ENCODE measurements at regions not wholly inside any gene's neighbourhood (a gene's known extent, or its start where the extent isn't known, plus 50 kb on each side); places are given as distances from the start of the nearest gene placed in this dataset.

GRCh38 chr14:73800970-73801515 is 50.6 kb upstream of the PTGR2 start:
- no peak for DNase-seq

DNA sequence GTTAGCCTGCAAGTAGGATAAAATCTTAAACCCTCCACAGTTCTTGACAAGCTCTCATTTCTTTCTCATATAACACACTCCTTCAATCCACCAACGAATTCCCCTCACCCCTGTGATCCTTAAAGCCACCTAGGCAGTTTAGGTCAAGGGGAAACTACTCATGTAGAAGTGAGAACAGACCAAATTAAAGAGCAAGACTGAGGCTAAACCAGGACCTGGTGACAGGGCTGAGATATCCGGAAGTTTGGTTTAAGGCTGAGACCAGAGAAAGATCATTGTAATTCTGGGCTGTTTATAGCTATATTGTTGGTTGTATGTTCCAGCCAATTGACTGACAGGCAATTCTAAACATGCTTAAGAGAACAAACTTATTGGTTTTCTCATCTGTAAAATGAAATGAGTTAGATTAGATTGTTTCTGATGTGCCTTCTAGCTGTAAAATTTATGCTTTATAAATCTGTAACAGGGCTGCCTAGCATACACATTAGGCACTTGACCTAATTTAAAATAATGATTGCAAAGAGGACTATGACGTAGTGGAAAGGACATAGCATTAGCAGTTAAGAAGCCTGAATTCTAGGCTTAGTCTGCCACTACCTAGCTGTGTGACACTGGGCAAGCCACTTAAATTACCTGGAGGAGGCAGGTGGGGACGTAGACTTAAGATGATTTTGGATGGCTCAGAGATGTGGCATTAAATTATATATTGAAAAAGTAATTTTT is 53.9 kb upstream of the PTGR2 start:
- DNase-seq, result no peak

DNA sequence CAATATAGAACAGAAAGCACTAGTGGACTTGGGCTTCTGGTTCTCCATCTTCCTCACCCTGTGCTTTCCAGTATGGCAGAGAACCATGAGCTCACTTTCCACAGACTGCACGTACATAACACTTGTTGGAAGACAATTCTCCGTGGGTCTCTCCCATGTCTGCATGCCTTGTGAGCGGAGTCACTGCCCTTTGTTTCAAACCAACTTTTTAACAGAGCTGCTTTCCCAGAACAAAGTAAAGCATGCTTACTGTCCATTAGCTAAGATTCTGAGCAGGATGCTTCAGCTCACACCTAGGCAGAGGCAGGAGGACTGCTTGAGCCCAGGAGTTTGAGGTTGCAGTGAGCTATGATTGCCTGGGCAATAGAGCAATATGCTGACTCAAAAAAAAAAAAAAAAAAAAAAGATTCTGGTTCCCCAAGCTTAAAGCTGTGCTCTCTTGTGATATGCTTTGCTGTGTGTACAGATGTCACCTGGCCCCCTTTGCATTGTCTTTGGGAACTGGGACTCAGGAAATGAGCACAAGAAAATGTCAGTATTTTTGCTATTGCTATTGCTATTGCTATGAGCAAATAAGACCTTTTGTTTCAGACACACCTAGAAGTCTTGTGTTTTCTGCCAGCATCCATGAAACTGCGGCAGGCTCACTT is 54.6 kb upstream of the PTGR2 start:
- no peak for DNase-seq

DNA sequence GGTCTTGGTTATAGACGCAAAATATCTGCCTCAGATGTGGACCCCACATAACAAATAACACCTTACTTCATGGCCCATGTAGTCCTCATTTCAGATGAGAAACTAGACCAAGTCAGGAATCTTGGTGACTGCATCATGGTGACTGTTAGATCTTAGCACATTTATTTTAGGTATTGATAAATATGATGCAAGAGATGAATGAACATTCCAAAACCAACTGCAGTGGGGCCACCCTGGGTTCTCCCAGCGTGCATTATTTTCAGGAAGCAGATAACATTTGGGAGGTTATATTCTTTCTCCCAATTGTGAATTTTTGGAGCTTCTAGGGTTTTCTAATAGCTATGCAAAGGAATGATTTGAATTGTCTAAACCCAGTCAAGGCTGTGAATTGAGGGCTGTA is 55.2 kb upstream of the PTGR2 start:
- DNase-seq, result no peak

DNA sequence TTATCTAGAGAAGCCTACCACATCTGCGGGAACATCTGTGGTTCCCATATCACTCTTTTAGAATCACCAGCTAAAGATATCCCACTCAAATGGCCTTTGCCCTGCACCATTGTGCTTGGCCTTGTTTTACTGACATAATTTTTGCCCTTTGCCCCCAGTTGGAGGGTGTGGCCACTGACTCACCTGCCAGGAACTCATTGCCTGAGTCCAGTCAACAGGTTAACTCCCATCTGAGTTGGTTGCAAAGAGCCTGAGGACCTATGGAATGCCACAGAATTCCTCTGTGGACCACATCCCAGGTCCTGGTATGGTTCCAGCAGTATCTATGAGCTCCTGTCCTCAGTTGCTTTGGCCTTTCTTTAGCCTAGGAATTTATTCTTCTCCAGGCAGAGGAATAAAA is 55.7 kb upstream of the PTGR2 start:
- DNase-seq, result no peak

DNA sequence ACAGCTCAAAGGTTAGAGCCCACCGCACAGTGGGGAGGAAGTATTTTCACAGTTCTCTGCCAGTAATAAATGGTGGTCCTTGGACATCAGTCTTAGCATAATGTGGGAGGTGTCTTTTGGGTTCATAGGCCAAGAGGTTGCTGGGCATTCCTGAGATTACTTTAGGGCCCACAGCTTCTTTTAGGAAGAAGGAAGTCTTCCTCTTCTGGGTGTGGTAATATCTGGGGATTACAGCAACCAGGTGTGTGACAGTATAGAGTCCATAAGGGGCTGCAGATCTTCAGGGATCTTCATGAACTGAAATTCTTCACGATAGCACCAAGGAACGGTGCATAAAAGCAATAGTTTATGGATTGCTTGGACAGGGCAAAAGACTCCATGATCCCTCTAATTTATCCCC is 56.2 kb upstream of the PTGR2 start:
- no peak for DNase-seq

- DNase-seq, result no peak
Measured at GRCh38 chr14:73794146-73794545, 57.5 kb upstream of the PTGR2 start.

- no peak for DNase-seq
Measured at GRCh38 chr14:73792481-73792880, 59.1 kb upstream of the PTGR2 start.

GRCh38 chr14:73789989-73790581 is 61.5 kb upstream of the PTGR2 start:
- peak; percentile 73 to 91 for DNase-seq

DNA sequence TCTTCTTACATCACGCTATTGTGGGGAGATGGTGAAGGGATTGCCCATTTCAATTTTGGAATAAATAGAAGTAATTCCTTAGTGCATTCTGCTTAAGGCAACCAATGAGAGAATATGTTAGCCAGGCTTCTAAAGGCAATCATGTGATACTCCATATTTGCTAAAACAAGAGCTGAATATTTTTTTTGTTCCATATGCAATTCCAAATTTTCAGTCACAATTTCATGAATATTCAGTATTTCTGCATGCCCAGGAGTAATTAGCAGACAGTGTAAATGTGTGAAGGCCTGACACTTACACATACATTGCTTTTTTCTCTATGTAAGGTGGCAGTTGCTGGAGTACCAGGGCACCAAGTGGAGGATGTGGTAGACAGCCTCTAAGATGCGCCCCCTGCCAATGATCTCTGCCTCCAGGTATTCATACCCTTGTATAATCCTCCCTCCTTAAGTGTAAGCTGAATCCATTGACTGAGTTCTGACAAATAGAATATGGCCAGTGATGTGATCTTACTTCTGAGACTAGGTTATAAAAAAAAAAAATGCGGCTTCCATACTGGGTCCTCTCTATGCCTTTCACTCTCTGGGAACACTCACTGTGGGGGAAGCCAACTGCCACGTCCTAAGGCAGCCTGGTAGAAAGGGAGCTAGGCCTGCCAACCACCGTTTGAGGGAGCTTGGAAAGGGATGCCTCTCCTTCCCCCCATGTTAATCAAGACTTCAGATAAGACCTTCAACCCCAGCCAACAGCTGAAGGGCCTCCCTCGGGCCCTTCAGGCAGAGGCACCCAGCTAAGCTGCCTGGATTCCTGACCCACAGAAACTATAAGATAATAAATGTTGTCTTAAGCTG is 62.7 kb upstream of the PTGR2 start:
- peak in 1 of 2 donors; percentile 18 for DNase-seq

DNA sequence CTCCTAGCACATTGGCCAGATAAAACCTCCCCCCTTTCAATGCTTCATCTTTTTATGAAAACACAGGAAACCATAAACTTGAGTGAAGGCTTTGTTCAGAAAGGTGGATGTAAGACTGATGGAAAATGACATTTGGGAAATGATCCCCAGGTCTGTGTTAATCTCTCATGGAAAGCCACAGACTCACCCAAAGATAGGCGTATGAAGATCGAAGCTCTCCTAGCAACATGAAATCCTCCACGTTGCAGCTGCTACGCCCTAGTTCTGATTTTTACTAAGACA is 63.4 kb upstream of the PTGR2 start:
- DNase-seq, result no peak

DNA sequence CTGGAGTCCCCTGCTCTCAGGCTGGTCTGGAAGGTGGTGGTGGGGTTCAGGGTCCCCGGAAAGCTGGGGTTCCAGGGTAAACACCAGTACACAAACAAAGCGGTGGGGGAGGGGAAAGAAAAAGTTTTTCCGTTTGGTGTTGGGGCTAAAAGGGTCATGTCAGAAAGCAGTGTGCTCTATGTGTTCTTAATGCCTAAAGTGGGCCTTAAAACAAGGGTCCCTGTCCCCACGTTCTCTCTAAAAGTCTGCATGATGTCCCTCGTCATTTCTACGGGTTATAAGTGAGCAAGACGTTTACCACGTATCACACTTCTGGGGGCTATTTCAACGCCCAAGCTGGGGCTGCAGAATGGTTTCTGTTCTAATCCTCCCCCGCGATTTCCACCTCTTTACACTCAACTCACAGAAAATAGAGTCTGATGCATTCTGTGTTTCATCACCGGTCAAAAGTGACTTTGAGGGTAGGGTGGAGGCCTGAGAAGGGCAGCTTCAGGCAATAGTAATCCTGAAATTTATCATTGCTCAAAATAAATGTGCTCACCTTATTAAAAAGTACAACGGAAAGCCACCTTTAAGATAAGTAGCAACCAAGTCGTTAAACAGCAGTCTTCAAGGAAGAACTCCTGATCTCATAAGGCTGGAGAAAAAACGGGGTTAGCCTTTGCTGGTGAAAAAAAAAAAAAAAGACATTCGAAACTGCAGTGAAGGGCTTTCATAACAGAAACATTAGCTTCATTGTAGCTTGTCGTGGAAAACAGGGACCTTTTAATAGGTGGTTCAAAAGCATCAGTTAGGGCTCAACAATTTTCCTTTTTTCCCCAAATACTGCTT is 63.9 kb upstream of the PTGR2 start:
- DNase-seq, result no peak

DNA sequence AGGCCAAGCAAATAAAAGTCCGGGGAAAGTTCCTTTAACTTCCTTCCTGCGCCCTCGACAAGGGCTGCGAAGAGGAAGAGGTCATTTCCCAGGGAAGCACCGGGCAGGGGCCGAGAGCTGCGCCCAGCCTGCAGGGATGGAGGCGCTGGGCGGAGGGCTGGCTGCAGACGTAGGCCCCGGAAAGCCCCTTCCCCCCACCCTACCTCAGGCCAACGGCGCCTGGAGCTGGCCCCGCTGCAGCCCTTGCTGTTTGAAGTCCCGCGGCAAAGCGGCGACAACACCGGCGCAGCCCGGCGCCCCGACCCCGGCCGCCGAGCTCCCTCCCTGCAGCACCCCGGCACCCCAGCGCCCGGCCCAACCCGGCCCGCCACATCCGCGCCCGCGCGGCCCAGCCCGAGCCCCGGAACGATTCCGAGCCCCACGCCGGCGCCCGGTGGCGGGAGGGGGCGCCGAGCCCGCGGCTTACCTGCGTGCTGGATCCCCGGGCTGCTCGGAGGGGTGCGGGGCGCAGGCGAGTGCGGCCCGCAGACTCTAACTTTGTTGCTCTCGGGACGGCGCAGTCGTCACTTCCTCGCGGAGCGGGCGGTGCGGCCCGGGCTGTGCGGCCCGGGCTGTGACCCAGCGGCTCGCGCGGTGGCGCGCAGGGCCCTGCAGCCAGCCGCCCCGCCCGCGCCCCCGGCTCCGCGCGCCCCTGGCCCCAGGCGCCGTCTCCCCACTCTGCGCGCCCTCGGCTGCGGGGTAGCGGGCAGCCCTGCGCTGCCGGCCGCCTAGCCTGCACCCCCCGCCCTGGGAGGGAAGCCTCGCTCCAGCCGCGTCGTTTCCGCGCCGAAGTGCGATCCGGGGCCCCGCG is 64.8 kb upstream of the PTGR2 start:
- DNase-seq, result peak; percentile 63 to 66

- peak; percentile 57 to 59 for DNase-seq
Measured at GRCh38 chr14:73785834-73786635, 65.6 kb upstream of the PTGR2 start.

DNA sequence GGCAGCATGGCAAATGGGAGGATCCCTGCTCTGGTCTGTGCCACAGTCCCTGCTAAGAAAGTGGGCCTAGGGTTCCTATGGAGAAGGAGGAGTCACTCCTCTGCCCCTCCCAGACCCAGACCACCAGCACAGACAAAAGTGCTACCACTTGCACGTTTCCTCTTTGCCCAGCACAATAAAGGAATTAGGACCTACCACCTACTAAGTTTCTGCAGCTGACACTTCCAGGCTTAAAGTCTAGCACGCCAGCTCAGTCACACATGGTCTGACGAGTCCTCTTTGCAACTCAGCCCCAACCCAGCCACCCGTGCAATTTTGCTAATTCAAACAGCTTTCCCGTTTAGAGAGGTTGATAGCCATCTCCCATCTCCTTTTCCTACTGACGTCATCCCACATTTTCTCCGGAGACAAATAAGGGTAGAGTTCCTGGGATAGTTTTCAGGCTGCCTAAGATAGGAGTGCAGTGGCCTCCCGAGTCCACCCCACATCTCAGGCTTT is 66.2 kb upstream of the PTGR2 start:
- no peak for DNase-seq

DNA sequence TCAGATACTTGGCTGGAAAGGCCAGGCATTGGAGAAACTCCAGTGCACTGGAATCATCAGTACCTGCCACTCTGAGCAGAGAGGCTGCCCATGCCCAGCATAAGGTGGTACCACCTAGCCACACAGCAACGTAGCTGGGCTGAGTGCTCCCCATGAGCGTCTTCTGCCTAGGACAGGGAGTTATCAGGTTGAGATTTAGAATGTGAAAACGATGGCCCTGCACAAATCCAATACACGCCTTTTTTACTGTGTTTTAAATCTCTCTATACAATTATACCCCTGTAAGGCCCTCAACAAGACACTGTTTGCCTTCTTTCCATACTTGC is 66.7 kb upstream of the PTGR2 start:
- DNase-seq, result no peak

DNA sequence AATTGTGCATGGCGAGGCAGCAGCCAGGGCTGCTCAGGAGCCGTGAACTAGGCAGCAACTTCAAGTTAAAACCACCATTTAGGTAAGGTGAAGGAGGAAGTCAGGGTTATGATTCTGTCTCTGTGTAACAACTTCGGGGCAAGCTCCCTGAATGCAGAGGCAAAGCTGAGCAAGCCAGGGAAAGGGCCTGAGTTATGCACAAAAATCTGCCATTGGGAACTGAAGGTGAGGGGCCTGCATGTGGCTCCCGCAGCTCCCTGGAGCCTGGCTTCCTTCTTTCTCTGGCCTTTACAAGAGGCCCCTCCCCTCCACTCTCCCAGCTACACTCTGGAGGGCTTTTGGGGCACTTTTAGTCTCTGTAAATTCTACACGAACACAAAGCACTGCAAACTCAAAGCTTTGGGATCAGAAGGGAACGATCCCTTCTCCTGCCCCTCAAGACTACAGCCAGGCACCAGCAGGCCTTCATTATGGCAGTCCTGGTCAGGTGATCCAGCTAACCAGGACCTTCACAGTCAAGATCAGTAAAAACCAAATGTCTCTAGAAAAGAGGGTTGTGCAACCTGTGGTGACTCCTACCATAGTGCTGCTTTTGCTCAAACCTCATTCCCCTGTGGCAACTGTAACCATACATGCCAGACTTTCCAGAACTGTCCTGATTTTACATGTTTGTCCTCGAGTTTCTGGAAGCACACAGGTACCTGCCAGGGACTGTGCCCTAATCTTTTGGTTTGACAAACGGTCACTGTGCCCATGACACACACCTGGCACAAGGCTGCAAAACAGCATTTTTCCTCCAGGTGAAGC is 67.2 kb upstream of the PTGR2 start:
- DNase-seq, result no peak

DNA sequence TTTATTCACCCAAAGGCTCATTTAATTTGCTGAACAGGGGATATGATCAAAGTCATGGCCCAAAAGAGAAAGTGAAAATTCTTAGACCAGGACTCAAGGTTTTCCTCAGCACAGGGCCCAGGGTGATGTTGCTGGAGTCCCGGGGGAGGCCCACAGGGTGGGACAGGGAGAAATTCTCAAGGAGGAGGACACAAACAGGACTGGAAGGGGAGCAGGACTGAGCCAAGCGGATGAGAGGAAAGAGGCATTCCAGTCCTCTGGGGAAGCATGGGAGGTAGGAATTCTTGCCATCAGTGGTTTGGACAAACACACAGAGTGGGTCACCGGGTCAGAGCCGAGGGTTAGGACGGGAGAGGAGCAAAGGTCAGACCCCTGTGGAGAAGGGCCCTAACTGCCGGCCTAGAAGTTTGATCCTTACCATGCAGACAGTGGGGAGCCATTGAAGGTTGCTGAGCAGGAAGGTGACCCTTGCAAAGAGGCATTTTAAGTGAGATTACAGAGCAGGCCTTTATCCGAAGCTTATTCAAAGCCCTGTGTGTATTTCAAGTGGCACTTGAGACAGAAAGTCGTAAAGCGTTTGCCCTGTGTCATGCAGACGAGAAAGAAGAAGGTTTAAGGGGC is 68.4 kb upstream of the PTGR2 start:
- DNase-seq, result no peak

DNA sequence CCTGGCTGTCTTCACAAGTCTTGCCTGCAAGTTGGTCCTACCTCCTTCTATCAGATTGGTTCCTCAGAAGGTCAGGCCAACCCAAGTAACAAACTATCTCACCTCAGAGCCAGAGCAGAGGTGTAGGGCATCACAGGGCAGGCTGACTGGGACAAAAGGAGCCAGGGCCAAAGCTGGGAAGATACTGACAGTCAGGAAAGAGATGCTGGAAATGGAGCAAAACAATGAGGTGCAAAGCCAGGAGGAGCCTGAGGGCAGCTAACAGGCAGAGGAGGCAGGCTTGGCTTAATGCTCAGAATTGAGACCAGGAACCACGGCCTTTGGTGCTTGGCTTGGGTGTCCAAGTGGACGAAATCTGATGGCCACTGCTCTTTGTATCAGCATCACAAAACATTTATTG is 68.4 kb upstream of the PNMA1 start:
- DNase-seq, result no peak
